BE2C (cell line): ENCODE measurements at regions not wholly inside any gene's neighbourhood (a gene's known extent, or its start where the extent isn't known, plus 50 kb on each side); places are given as distances from the start of the nearest gene placed in this dataset.

Experiments used
- DNase-seq: peaks from one replicate; pipeline ENCODE4 v3.0.0-alpha.2; 2020
- H3K27me3 ChIP-seq: fragments of 250-450 bp; sonication (Bioruptor Pico); 2 replicates; pipeline ENCODE4 v1.5.1; 2020; ENCODE audit warnings: mild to moderate bottlenecking
- H3K36me3 ChIP-seq: fragments of 250-450 bp; sonication (Bioruptor Pico); 2 replicates; pipeline ENCODE4 v1.5.1; 2020; ENCODE audit warnings: mild to moderate bottlenecking
- H3K4me1 ChIP-seq: fragments of 250-450 bp; sonication (Bioruptor Pico); 2 replicates; pipeline ENCODE4 v1.5.1; 2020
- H3K4me3 ChIP-seq: 2 replicates; pipeline ENCODE4 v1.5.1; 2011; ENCODE audit warnings: low read depth, low read length
- H3K9me3 ChIP-seq: fragments of 250-450 bp; sonication (Bioruptor Pico); 2 replicates; pipeline ENCODE4 v1.5.1; 2020
- CTCF ChIP-seq: IDR thresholded peaks from 2 replicates; pipeline ENCODE4 v1.5.1; 2012; ENCODE audit warnings: mild to moderate bottlenecking, low read depth, low read length

- H3K36me3 ChIP-seq: no peaks in the 10 kb centered on the region
- no peak for DNase-seq
- no peaks in the 10 kb centered on the region for H3K27me3 ChIP-seq
- H3K9me3 ChIP-seq: no peaks in the 10 kb centered on the region
- no peak overlapping the region for H3K4me3 ChIP-seq
- no peak for TF ChIP-seq CTCF
- no peaks in the 10 kb centered on the region for H3K4me1 ChIP-seq
These were observed 133.1 kb upstream of the PRSS1 start for GRCh38 chr7:142616121-142616643.

- no peaks in the 10 kb centered on the region for H3K9me3 ChIP-seq
- TF ChIP-seq CTCF: no peak
- no peaks in the 10 kb centered on the region for H3K27me3 ChIP-seq
- DNase-seq: no peak
- H3K4me3 ChIP-seq: no peak overlapping the region
- no peaks in the 10 kb centered on the region for H3K4me1 ChIP-seq
- no peaks in the 10 kb centered on the region for H3K36me3 ChIP-seq
These were observed 133.8 kb upstream of the PRSS1 start for GRCh38 chr7:142615508-142615907.

- Histone ChIP-seq H3K9me3 (no peaks in the 10 kb centered on the region), H3K36me3 (no peaks in the 10 kb centered on the region)
These were observed 135.2 kb upstream of the PRSS1 start for GRCh38 chr7:142614116-142614515.

GRCh38 chr7:142612237-142612881, 136.9 kb upstream of the PRSS1 start:
- no peak for TF ChIP-seq CTCF
- no peaks in the 10 kb centered on the region for H3K4me1 ChIP-seq
- H3K27me3 ChIP-seq: no peaks in the 10 kb centered on the region
- no peak overlapping the region for H3K4me3 ChIP-seq
- DNase-seq: no peak
- H3K36me3 ChIP-seq: no peaks in the 10 kb centered on the region
- H3K9me3 ChIP-seq: no peaks in the 10 kb centered on the region

More at GRCh38 chr7:142614116-142614515, 135.2 kb upstream of the PRSS1 start:
- Histone ChIP-seq H3K4me3 (no peak overlapping the region), H3K4me1 (no peaks in the 10 kb centered on the region), H3K27me3 (no peaks in the 10 kb centered on the region)
- no peak for TF ChIP-seq CTCF
- DNase-seq: no peak

- no peak for TF ChIP-seq CTCF
- no peaks in the 10 kb centered on the region for H3K9me3 ChIP-seq
- no peaks in the 10 kb centered on the region for H3K27me3 ChIP-seq
- no peaks in the 10 kb centered on the region for H3K36me3 ChIP-seq
- no peaks in the 10 kb centered on the region for H3K4me1 ChIP-seq
- no peak overlapping the region for H3K4me3 ChIP-seq
- DNase-seq: no peak
These were observed 137.6 kb upstream of the PRSS1 start for GRCh38 chr7:142611566-142612236.

GRCh38 chr7:142608630-142609428, 140.4 kb upstream of the PRSS1 start:
- no peaks in the 10 kb centered on the region for H3K36me3 ChIP-seq
- no peaks in the 10 kb centered on the region for H3K9me3 ChIP-seq
- no peaks in the 10 kb centered on the region for H3K4me1 ChIP-seq
- TF ChIP-seq CTCF: no peak
- H3K4me3 ChIP-seq: no peak overlapping the region
- H3K27me3 ChIP-seq: no peaks in the 10 kb centered on the region
- DNase-seq: no peak
